ENCODE measurements at regions not wholly inside any gene's neighbourhood (a gene's known extent, or its start where the extent isn't known, plus 50 kb on each side); places are given as distances from the start of the nearest gene placed in this dataset.
A peak's percentile ranks its signal among the peaks of the same experiment; 100 is the strongest.
"Not testable (repeated sequence)": the region's sequence is repeated elsewhere in the genome, so short reads cannot be mapped to it uniquely, and the experiment has no call there.

- intact Hi-C loops (cut with DNase I): no loop called here
- no peak for DNase-seq
- Histone ChIP-seq H3K27ac (no peak overlapping the region), H3K4me1 (no peaks in the 10 kb centered on the region), H3K36me3 (no peaks in the 10 kb centered on the region), H3K9me3 (no peaks in the 10 kb centered on the region), H3K27me3 (no peaks in the 10 kb centered on the region), H3K4me3 (no peak overlapping the region)
- ATAC-seq: no peak
- TF ChIP-seq CTCF (IDR thresholded peaks at IDR 0.05): no peak
Observed at GRCh38 chr6:6455272-6455671, 133.2 kb upstream of the LY86 start.

GRCh38 chr6:6458172-6458571, 130.3 kb upstream of the LY86 start:
- H3K36me3 ChIP-seq: no peaks in the 10 kb centered on the region
- DNase-seq: no peak
- TF ChIP-seq CTCF (IDR thresholded peaks at IDR 0.05): no peak
- intact Hi-C loops (cut with DNase I): no loop called here
- H3K9me3 ChIP-seq: no peaks in the 10 kb centered on the region
- no peaks in the 10 kb centered on the region for H3K27me3 ChIP-seq
- H3K4me3 ChIP-seq: no peak overlapping the region
- ATAC-seq: no peak
- H3K4me1 ChIP-seq: no peaks in the 10 kb centered on the region
- H3K27ac ChIP-seq: no peak overlapping the region

- ATAC-seq; intact Hi-C loops (cut with DNase I); H3K4me1 ChIP-seq; H3K27me3 ChIP-seq; DNase-seq; H3K4me3 ChIP-seq; H3K9me3 ChIP-seq; H3K36me3 ChIP-seq; H3K27ac ChIP-seq: not testable (repeated sequence)
Observed at GRCh38 chr6:6459963-6460362, 128.6 kb upstream of the LY86 start.

GRCh38 chr6:6460416-6460815, 128.1 kb upstream of the LY86 start:
- DNase-seq (no peak), ATAC-seq (no peak)
- no peak for TF ChIP-seq CTCF (IDR thresholded peaks at IDR 0.05)
- Histone ChIP-seq H3K4me3 (no peak overlapping the region), H3K4me1 (no peaks in the 10 kb centered on the region), H3K27me3 (no peaks in the 10 kb centered on the region), H3K36me3 (no peaks in the 10 kb centered on the region), H3K9me3 (no peaks in the 10 kb centered on the region), H3K27ac (no peak overlapping the region)
- intact Hi-C loops (cut with DNase I): no loop called here

- no peak for TF ChIP-seq CTCF (IDR thresholded peaks at IDR 0.05)
- ATAC-seq: no peak
Observed at GRCh38 chr6:6461138-6461537, 127.4 kb upstream of the LY86 start.

GRCh38 chr6:6466967-6467761, 121.4 kb upstream of the LY86 start:
- no peak overlapping the region for H3K27ac ChIP-seq
- no peaks in the 10 kb centered on the region for H3K36me3 ChIP-seq
- intact Hi-C loops (cut with DNase I): no loop called here
- ATAC-seq: peak; percentile 56
- H3K4me3 ChIP-seq: no peak overlapping the region
- no peaks in the 10 kb centered on the region for H3K4me1 ChIP-seq
- no peak for TF ChIP-seq CTCF (IDR thresholded peaks at IDR 0.05)
- H3K9me3 ChIP-seq: no peaks in the 10 kb centered on the region
- DNase-seq: no peak
- H3K27me3 ChIP-seq: no peaks in the 10 kb centered on the region

More at GRCh38 chr6:6461138-6461537, 127.4 kb upstream of the LY86 start:
- intact Hi-C loops (cut with DNase I): no loop called here
- no peak overlapping the region for H3K27ac ChIP-seq
- no peaks in the 10 kb centered on the region for H3K36me3 ChIP-seq
- H3K27me3 ChIP-seq: no peaks in the 10 kb centered on the region
- DNase-seq: no peak
- H3K4me3 ChIP-seq: no peak overlapping the region
- H3K9me3 ChIP-seq: no peaks in the 10 kb centered on the region
- no peaks in the 10 kb centered on the region for H3K4me1 ChIP-seq
